GM19023 (cell line): ENCODE measurements at regions not wholly inside any gene's neighbourhood (a gene's known extent, or its start where the extent isn't known, plus 50 kb on each side); places are given as distances from the start of the nearest gene placed in this dataset.
"Not testable (repeated sequence)": the region's sequence is repeated elsewhere in the genome, so short reads cannot be mapped to it uniquely, and the experiment has no call there.

ENCODE experiments used
- ATAC-seq: cut with Tn5 transposase; IDR thresholded peaks from one replicate; pipeline ENCODE4 v1.9.1; 2021; ENCODE audit warnings: mild to moderate bottlenecking, moderate library complexity; ENCODE audit not compliant: unreplicated experiment

- ATAC-seq = no peak
Observed at GRCh38 chr2:58476556-58476955, 235.4 kb upstream of the FANCL start.

DNA sequence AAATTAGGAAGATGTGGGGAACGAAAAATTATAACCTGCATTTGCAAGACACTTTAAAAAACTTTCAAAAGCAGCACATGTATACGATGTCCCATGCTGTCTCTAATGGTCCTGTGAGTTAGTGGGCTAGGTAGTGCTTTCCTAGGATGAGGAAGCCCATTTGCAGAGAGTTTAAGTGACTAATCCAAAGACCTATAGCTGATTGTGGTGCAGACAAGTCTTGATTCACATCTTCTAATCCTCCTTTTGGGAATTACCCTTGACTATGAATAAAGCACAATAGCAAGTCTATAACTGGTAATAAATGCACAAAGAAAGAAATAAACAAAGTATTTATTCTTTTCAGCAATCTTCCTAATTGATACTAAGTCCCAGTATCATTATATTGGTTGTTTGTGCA, 234.6 kb upstream of the FANCL start:
- ATAC-seq = no peak

- ATAC-seq = no peak
Observed at GRCh38 chr2:58473165-58473564, 232.0 kb upstream of the FANCL start.

DNA sequence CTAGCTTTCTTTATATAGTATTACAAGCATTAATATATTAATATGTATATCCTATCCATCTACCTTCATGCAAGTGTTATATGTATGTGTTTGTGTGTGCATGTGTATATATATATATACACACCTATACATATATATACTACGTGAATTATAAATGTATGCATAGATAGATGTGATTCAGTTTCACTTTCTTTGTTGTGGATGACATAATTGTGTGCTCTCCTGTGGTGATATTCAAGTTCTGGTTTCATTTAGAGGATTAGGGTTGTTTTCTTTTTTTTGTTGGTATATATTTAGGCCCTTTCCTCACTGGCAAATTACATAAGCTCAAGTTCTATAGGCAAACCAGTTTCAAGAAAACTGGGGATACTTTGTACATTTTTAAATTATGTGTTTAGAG, 225.7 kb upstream of the FANCL start:
- no peak for ATAC-seq

DNA sequence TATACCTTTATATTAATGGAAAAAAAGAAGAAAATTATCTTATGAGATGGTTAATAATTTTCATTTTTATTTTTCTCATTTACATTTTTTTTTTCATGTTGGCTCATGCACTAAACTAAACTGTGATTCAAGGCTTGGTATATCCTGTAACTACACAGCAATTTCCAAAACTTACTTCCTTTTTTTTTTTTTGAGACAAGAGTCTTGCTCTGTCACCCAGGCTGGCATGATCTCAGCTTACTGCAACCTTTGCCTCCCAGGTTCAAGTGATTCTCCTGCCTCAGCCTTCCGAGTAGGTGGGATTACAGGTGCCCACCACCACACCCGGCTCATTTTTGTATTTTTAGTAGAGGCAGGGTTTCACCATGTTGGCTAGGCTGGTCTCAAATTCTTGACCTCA, 224.9 kb upstream of the FANCL start:
- ATAC-seq = not testable (repeated sequence)

GRCh38 chr2:58460670-58461069, 219.5 kb upstream of the FANCL start:
- ATAC-seq = no peak

DNA sequence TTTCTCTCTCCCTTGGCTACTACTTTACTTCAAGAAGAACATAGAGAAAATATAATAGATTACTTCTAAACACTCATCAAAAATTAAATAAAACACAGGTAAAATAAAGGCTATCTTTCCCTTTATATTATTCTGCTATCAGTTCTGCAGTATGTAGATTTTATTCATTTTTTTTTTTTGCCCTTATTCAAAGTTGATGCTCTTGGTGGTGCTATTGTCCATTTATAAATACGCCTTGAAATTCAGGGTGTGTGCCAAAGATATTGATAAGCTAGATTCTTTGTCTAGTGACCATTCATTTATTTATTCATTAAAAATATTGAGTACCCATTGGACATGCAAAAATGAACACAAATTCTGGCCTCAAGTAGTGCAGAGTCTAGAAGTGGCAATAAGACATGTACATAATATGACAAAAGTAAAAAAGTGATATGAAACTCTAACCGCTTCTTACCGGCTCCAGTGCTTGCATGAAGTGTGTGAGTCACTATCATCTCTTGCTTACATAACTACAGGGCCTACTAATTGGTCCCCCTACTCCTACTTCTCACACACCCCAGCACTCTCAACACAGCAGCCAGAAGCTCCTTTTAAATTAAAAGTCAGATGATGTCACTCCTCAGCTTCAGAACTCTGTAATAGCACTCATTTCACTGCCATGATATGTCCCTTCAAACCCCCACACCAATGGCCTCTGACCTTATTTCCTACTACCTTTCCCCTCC, 208.3 kb upstream of the FANCL start:
- peak; percentile 92 for ATAC-seq

DNA sequence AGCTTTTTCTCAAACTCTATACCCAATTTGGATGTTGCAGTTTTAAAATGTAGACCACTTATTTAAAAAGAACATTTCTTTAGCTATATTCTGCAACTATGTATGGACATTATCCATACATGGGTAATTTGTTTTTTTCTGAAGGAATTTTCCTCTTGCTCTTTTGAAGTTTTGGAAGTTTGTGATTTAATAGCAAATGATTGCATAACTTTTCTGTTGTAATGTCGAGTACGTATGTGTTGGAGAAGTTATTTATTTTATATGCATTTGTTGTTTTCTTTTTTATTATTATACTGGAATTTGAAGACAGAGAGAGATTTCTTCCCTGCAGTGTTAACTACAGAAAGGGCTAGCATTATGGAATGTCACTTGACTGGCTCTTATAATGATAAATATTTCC, 207.7 kb upstream of the FANCL start:
- ATAC-seq = no peak

- ATAC-seq = peak; percentile 45
Observed at GRCh38 chr2:58448065-58448507, 207.0 kb upstream of the FANCL start.

DNA sequence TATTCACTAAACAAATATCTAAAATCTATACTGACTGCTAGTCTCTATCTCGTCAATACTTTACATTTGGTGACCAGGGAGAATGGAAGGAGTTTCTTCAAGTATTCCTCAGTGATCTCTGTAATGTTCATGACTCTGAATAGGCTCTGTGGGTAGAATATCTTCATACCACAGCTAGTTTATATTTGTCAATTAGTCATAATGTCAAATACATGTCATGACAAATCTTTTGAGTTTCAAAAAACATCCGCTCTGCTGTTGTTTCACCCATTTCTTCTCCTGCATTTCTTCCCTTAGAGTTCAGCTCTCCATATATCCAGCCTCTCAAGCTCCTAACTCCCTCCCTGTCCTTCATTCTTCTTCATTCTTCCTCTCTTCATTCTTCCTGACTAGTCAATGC, 206.5 kb upstream of the FANCL start:
- no peak for ATAC-seq

- no peak for ATAC-seq
Observed at GRCh38 chr2:58441643-58442042, 200.5 kb upstream of the FANCL start.

DNA sequence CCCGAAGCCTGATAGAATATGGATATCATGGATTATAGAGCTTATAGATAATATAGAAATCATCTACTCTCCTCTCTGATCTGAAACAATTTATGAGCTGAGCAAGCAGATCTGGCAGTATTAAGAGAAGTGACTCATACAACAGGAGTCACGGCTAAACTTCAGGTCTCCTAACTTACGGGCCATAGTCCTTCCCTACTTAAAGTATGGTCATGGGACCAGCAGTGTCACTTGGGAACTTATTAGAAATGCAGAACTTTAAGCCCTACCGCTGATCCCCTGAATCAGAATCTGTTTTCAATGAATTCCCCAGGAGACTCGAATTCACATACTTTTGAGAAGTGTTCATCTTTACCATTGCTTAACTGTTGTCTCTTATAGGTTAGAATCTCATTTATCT, 195.7 kb upstream of the FANCL start:
- no peak for ATAC-seq

DNA sequence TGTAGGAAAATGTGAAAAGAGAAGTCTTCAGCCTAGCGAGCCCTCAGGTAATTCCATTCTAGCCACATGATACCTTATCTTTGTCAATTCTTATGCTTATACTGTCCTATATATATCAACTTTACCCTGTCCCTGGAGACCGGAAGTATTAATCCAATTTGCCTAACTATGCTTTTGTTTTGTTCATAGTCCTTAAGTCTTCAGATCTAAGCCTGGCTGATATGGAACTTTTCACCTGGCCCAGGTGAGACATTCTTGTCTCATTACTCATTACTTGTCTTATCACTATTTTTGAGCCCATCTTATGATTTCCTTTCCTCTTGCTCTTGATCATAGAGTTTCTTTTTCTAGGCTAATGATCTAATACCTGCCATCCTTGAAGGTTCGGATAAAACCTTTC, 194.1 kb upstream of the FANCL start:
- no peak for ATAC-seq

GRCh38 chr2:58434692-58435091, 193.6 kb upstream of the FANCL start:
- no peak for ATAC-seq

- ATAC-seq = no peak
Observed at GRCh38 chr2:58432491-58433170, 191.5 kb upstream of the FANCL start.

DNA sequence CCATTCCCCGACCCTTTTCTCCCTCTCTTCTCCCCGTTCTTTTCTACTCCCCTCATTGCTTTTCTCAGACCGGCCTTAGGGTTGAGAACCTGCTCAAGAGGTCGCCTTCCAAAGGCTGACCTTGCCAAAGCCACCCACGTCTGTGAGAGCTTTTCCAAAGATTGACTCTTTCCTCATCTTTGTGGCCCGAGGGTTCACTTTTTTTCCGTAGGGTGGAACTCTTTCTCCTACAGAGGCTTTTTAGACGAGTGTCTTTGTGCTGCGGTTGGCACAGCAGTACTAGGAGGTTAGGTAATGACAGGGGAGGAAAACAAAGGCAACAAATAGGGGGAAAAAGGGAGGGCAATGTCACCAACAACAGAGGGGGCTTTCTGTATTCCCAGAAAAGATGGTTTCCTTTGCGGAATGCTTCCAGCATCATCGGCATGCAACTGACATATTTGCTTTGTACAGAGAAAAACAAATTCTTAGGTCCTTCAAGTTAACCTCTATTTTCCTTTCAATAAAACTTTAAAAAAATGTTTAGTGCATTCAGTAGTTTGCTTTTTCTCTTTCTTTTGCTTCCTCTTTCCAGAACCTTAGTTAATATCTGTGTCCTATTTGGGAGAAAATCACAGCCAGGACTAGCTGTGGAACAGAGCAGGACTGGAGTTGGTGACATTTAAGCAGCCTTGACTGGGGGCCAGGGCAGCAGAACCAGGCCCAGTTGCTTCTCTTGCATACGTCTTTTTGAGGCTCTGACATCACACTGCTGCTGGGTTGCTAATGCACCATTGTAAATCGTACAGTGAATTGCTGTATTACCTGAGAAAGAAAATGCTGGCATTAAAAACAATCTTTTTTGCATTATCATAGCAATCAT, 188.1 kb upstream of the FANCL start:
- ATAC-seq = no peak

GRCh38 chr2:58428096-58429013, 187.2 kb upstream of the FANCL start:
- ATAC-seq = no peak

- ATAC-seq = no peak
Observed at GRCh38 chr2:58427572-58428095, 186.5 kb upstream of the FANCL start.

GRCh38 chr2:58425368-58425767, 184.2 kb upstream of the FANCL start:
- ATAC-seq = no peak

GRCh38 chr2:58419983-58420382, 178.9 kb upstream of the FANCL start:
- no peak for ATAC-seq
